Epithelial cell of esophagus (primary cell): ENCODE measurements at regions not wholly inside any gene's neighbourhood (a gene's known extent, or its start where the extent isn't known, plus 50 kb on each side); places are given as distances from the start of the nearest gene placed in this dataset.

ENCODE experiments used
- DNase-seq: peaks from one replicate; pipeline ENCODE4 v3.0.0; 2010; ENCODE audit warnings: low read depth
- H3K4me3 ChIP-seq: 2 replicates; pipeline ENCODE4 v1.5.1; 2011; ENCODE audit warnings: mild to moderate bottlenecking, low read length, control low read depth
- CTCF ChIP-seq: IDR thresholded peaks from 2 replicates; pipeline ENCODE4 v1.5.1; 2011; ENCODE audit warnings: low read depth, mild to moderate bottlenecking, low read length, control low read depth, inconsistent platforms; ENCODE audit not compliant: insufficient read depth; ENCODE audit errors: missing control alignments

GRCh38 chr5:68817632-68818031, 276.2 kb upstream of the SLC30A5 start:
- no peak for TF ChIP-seq CTCF
- no peak for DNase-seq
- H3K4me3 ChIP-seq: no peak overlapping the region

GRCh38 chr5:68818057-68818695, 275.6 kb upstream of the SLC30A5 start:
- no peak for TF ChIP-seq CTCF
- DNase-seq: no peak
- H3K4me3 ChIP-seq: no peak overlapping the region

- no peak overlapping the region for H3K4me3 ChIP-seq
- no peak for DNase-seq
- no peak for TF ChIP-seq CTCF
Measured at GRCh38 chr5:68818870-68819269, 274.9 kb upstream of the SLC30A5 start.

GRCh38 chr5:68821056-68821455, 272.8 kb upstream of the SLC30A5 start:
- no peak for DNase-seq
- TF ChIP-seq CTCF: no peak
- H3K4me3 ChIP-seq: no peak overlapping the region

- DNase-seq: no peak
- no peak overlapping the region for H3K4me3 ChIP-seq
- no peak for TF ChIP-seq CTCF
Measured at GRCh38 chr5:68822796-68823195, 271.0 kb upstream of the SLC30A5 start.

- TF ChIP-seq CTCF: no peak
- H3K4me3 ChIP-seq: no peak overlapping the region
- no peak for DNase-seq
Measured at GRCh38 chr5:68823301-68823700, 270.5 kb upstream of the SLC30A5 start.

GRCh38 chr5:68830377-68830898, 263.4 kb upstream of the SLC30A5 start:
- DNase-seq: no peak
- no peak for TF ChIP-seq CTCF
- no peak overlapping the region for H3K4me3 ChIP-seq
